ENCODE measurements at regions not wholly inside any gene's neighbourhood (a gene's known extent, or its start where the extent isn't known, plus 50 kb on each side); places are given as distances from the start of the nearest gene placed in this dataset.

GRCh38 chr13:86974251-86974994 is 696.7 kb upstream of the SLITRK5 start:
- DNase-seq, result no peak

- no peak for DNase-seq
These were observed 696.2 kb upstream of the SLITRK5 start for GRCh38 chr13:86974995-86975328.

GRCh38 chr13:86976521-86977324 is 694.4 kb upstream of the SLITRK5 start:
- DNase-seq, result no peak

- no peak for DNase-seq
These were observed 684.7 kb upstream of the SLITRK5 start for GRCh38 chr13:86986448-86986847.

GRCh38 chr13:86992251-86992650 is 678.9 kb upstream of the SLITRK5 start:
- DNase-seq, result no peak

- DNase-seq, result no peak
These were observed 667.9 kb upstream of the SLITRK5 start for GRCh38 chr13:87003265-87003664.

GRCh38 chr13:87005511-87005910 is 665.7 kb upstream of the SLITRK5 start:
- no peak for DNase-seq

- no peak for DNase-seq
These were observed 635.6 kb upstream of the SLITRK5 start for GRCh38 chr13:87035526-87035925.

- no peak for DNase-seq
These were observed 628.2 kb upstream of the SLITRK5 start for GRCh38 chr13:87042946-87043345.

- DNase-seq, result no peak
These were observed 618.4 kb upstream of the SLITRK5 start for GRCh38 chr13:87052731-87053130.

GRCh38 chr13:87057807-87058520 is 613.2 kb upstream of the SLITRK5 start:
- DNase-seq, result no peak

GRCh38 chr13:87058786-87059329 is 612.3 kb upstream of the SLITRK5 start:
- DNase-seq, result no peak

GRCh38 chr13:87078947-87079795 is 592.0 kb upstream of the SLITRK5 start:
- DNase-seq, result no peak

GRCh38 chr13:87080100-87080779 is 590.9 kb upstream of the SLITRK5 start:
- DNase-seq, result no peak

GRCh38 chr13:87084192-87084591 is 587.0 kb upstream of the SLITRK5 start:
- DNase-seq, result no peak

GRCh38 chr13:87087741-87088140 is 583.4 kb upstream of the SLITRK5 start:
- no peak for DNase-seq

GRCh38 chr13:87089391-87089790 is 581.8 kb upstream of the SLITRK5 start:
- DNase-seq, result no peak

- DNase-seq, result no peak
These were observed 577.8 kb upstream of the SLITRK5 start for GRCh38 chr13:87093399-87093798.

- DNase-seq, result peak; percentile 60
These were observed 576.5 kb upstream of the SLITRK5 start for GRCh38 chr13:87094646-87095045.

GRCh38 chr13:87100431-87100830 is 570.7 kb upstream of the SLITRK5 start:
- DNase-seq, result no peak

- no peak for DNase-seq
These were observed 563.5 kb upstream of the SLITRK5 start for GRCh38 chr13:87107651-87108050.

GRCh38 chr13:87120476-87120875 is 550.7 kb upstream of the SLITRK5 start:
- DNase-seq, result no peak

Measured in NCI-H524 treated with DMSO at 0.1 percent for 48 hours (cell line).